Neural progenitor cell (in vitro differentiated cells): ENCODE measurements at regions not wholly inside any gene's neighbourhood (a gene's known extent, or its start where the extent isn't known, plus 50 kb on each side); places are given as distances from the start of the nearest gene placed in this dataset.

ENCODE experiments used
- DNase-seq: peaks from one replicate; pipeline ENCODE4 v3.0.0-alpha.2; 2016; ENCODE audit warnings: low spot score
- H2AFZ ChIP-seq: fragments of 200-600 bp; sonication (generic); replicated peaks from 2 replicates; pipeline ENCODE4 v1.6.1; 2016; ENCODE audit warnings: antibody characterized with exemption
- H3F3A ChIP-seq: fragments of 200-600 bp; sonication (generic); 2 replicates; pipeline ENCODE4 v1.6.1; 2016; ENCODE audit warnings: antibody characterized with exemption, low read depth
- H3K27ac ChIP-seq: fragments of 200-600 bp; sonication (generic); 2 replicates; pipeline ENCODE4 v1.5.1; 2016; ENCODE audit warnings: mild to moderate bottlenecking
- H3K27me3 ChIP-seq: fragments of 200-600 bp; sonication (generic); 2 replicates; pipeline ENCODE4 v1.6.1; 2016; ENCODE audit warnings: mild to moderate bottlenecking, moderate library complexity
- H3K36me3 ChIP-seq: fragments of 200-600 bp; sonication (generic); 2 replicates; pipeline ENCODE4 v1.5.1; 2016
- H3K4me1 ChIP-seq: fragments of 200-600 bp; sonication (generic); 2 replicates; pipeline ENCODE4 v1.6.1; 2016; ENCODE audit warnings: mixed run types
- H3K4me2 ChIP-seq: fragments of 200-600 bp; sonication (generic); 2 replicates; pipeline ENCODE4 v1.6.1; 2016
- H3K4me3 ChIP-seq: fragments of 200-600 bp; sonication (generic); 2 replicates; pipeline ENCODE4 v1.5.1; 2016
- H3K79me2 ChIP-seq: fragments of 200-600 bp; sonication (generic); 2 replicates; pipeline ENCODE4 v1.6.1; 2016; ENCODE audit warnings: low read depth
- H3K9ac ChIP-seq: fragments of 200-600 bp; sonication (generic); 2 replicates; pipeline ENCODE4 v1.6.1; 2016
- H3K9me3 ChIP-seq: fragments of 200-600 bp; sonication (generic); 2 replicates; pipeline ENCODE4 v1.5.1; 2016; ENCODE audit warnings: low read depth
- H4K20me1 ChIP-seq: fragments of 200-600 bp; sonication (generic); 2 replicates; pipeline ENCODE4 v1.6.1; 2016; ENCODE audit warnings: low read depth
- H3K27ac Mint-ChIP-seq: 3 replicates; pipeline ENCODE4 v1.8.0; 2021; ENCODE audit warnings: mixed read lengths
- H3K27me3 Mint-ChIP-seq: 2 replicates; pipeline ENCODE4 v1.8.0; 2022; ENCODE audit warnings: low read depth, mild to moderate bottlenecking, inconsistent platforms, moderate library complexity, mixed read lengths; ENCODE audit not compliant: insufficient read depth
- H3K36me3 Mint-ChIP-seq: 3 replicates; pipeline ENCODE4 v1.8.0; 2021; ENCODE audit warnings: mixed read lengths
- H3K4me1 Mint-ChIP-seq: 3 replicates; pipeline ENCODE4 v1.8.0; 2021; ENCODE audit warnings: mixed read lengths
- H3K4me3 Mint-ChIP-seq: 3 replicates; pipeline ENCODE4 v1.8.0; 2021; ENCODE audit warnings: mild to moderate bottlenecking, moderate library complexity, mixed read lengths
- H3K9me3 Mint-ChIP-seq: 3 replicates; pipeline ENCODE4 v1.8.0; 2020; ENCODE audit warnings: mixed read lengths
- EZH2 ChIP-seq: fragments of 200-600 bp; sonication (generic); IDR thresholded peaks from 2 replicates; pipeline ENCODE4 v1.6.1; 2017; ENCODE audit warnings: antibody characterized with exemption, mild to moderate bottlenecking, moderate library complexity
- EZH2phosphoT487 ChIP-seq: fragments of 200-600 bp; sonication (generic); IDR thresholded peaks from 2 replicates; pipeline ENCODE4 v1.6.1; 2017; ENCODE audit warnings: antibody characterized with exemption
- TF ChIP-seq, protein P1 (sequence below): fragments of 200-600 bp; sonication (generic); IDR thresholded peaks from 2 replicates; pipeline ENCODE4 v1.5.1; 2017; ENCODE audit warnings: antibody characterized with exemption, mild to moderate bottlenecking

DNA sequence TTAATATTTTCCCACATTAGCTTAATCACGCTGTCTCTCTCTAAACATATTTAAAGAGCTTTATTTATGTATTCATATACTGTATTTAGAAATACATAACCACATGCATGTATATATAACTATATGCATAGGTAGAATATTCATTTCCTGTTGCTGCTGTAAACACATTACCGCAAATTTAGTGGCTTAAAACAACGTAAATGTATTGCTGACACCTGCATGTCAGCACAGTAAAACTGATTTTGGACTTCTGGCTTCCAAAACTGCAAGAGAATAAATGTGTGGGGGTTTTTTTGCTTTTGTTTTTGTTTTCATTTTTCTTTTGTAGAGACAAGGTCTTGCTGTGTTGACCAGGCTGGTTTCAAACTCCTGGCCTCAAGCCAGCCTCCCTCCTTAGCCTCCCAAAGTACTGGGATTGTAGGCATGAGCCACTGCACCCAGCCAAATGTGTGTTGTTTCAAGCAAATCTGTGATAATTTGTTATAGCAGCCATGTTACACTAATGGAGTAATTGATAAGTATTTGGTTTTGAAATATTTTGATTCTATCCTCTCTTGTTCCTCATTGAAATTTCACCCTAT lies 61.9 kb upstream of the CMKLR1 start:
- peaks cover 5% of the 10 kb centered on the region for H3K27me3 Mint-ChIP-seq
- no peaks in the 10 kb centered on the region for H3K4me1 Mint-ChIP-seq
- Histone ChIP-seq H3K4me1 (peaks cover 13% of the 10 kb centered on the region), H3K27ac (no peak overlapping the region), H3K27me3 (no peaks in the 10 kb centered on the region), H2AFZ (no peak overlapping the region), H3K4me2 (no peak overlapping the region), H3K4me3 (no peak overlapping the region), H3K36me3 (no peaks in the 10 kb centered on the region), H3F3A (no peaks in the 10 kb centered on the region), H3K9me3 (no peaks in the 10 kb centered on the region), H4K20me1 (no peaks in the 10 kb centered on the region), H3K79me2 (no peaks in the 10 kb centered on the region), H3K9ac (no peak overlapping the region)
- H3K4me3 Mint-ChIP-seq: no peak overlapping the region
- no peak for TF ChIP-seq EZH2
- no peaks in the 10 kb centered on the region for H3K36me3 Mint-ChIP-seq
- peaks cover 5% of the 10 kb centered on the region for H3K9me3 Mint-ChIP-seq
- H3K27ac Mint-ChIP-seq: no peak overlapping the region
- no peak for DNase-seq

DNA sequence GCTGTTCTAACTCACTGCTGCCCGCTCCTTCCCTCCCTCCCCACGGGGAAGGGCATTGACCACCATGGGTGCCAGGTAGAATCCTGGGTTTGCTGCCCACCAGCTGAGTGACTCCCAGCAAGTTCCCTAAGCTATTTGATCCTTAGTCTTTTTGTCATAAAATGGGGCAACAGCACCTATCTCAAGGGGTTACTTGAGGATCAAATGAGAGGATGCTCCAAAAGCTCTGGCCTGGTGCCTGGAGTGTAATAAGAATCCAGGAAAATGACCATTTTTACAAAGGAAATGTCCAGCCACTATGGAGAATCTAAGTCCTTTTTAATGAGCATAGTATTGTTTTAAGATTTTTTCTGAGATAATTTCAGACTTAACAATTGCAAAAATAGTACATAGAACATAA lies 61.4 kb upstream of the CMKLR1 start:
- no peak overlapping the region for H3K4me2 ChIP-seq
- H4K20me1 ChIP-seq: no peaks in the 10 kb centered on the region
- H3K4me1 Mint-ChIP-seq: no peaks in the 10 kb centered on the region
- H3K36me3 Mint-ChIP-seq: no peaks in the 10 kb centered on the region
- H3K79me2 ChIP-seq: no peaks in the 10 kb centered on the region
- no peaks in the 10 kb centered on the region for H3F3A ChIP-seq
- H3K27ac ChIP-seq: no peak overlapping the region
- no peak overlapping the region for H3K4me3 ChIP-seq
- no peaks in the 10 kb centered on the region for H3K27me3 ChIP-seq
- H3K4me1 ChIP-seq: peaks cover 13% of the 10 kb centered on the region
- H3K27me3 Mint-ChIP-seq: peaks cover 5% of the 10 kb centered on the region
- no peak overlapping the region for H3K27ac Mint-ChIP-seq
- H3K36me3 ChIP-seq: no peaks in the 10 kb centered on the region
- no peak overlapping the region for H3K4me3 Mint-ChIP-seq
- DNase-seq: no peak
- H3K9ac ChIP-seq: no peak overlapping the region
- H2AFZ ChIP-seq: no peak overlapping the region
- H3K9me3 Mint-ChIP-seq: no peaks in the 10 kb centered on the region
- no peaks in the 10 kb centered on the region for H3K9me3 ChIP-seq
- TF ChIP-seq EZH2phosphoT487 (no peak), EZH2 (no peak)
- TF ChIP-seq, protein P1, sequence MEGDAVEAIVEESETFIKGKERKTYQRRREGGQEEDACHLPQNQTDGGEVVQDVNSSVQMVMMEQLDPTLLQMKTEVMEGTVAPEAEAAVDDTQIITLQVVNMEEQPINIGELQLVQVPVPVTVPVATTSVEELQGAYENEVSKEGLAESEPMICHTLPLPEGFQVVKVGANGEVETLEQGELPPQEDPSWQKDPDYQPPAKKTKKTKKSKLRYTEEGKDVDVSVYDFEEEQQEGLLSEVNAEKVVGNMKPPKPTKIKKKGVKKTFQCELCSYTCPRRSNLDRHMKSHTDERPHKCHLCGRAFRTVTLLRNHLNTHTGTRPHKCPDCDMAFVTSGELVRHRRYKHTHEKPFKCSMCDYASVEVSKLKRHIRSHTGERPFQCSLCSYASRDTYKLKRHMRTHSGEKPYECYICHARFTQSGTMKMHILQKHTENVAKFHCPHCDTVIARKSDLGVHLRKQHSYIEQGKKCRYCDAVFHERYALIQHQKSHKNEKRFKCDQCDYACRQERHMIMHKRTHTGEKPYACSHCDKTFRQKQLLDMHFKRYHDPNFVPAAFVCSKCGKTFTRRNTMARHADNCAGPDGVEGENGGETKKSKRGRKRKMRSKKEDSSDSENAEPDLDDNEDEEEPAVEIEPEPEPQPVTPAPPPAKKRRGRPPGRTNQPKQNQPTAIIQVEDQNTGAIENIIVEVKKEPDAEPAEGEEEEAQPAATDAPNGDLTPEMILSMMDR: no peak

DNA sequence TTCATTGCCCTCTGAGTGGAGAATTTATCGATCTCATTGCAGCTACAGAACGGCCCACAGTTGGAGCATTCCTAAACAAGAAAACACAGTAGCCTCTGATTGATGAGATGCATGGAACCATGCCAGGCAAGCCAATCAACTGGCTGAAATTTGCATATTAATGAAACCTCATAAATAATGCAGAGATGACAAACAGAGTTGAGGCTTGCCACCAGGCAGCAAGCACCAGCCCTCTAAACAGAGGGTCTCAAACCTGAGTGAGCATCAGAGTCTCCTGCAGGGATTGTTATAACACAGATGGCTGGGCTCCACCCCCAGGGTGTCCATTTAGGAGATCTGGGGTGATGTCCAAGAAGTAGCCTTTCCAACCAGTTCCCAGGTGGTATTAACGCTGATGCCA lies 60.9 kb upstream of the CMKLR1 start:
- no peak overlapping the region for H3K4me3 ChIP-seq
- H3K4me2 ChIP-seq: no peak overlapping the region
- no peak overlapping the region for H2AFZ ChIP-seq
- no peaks in the 10 kb centered on the region for H3K36me3 Mint-ChIP-seq
- no peak overlapping the region for H3K27ac Mint-ChIP-seq
- H3K27ac ChIP-seq: no peak overlapping the region
- H3K4me3 Mint-ChIP-seq: no peak overlapping the region
- no peaks in the 10 kb centered on the region for H3K4me1 Mint-ChIP-seq
- H3K27me3 ChIP-seq: no peaks in the 10 kb centered on the region
- no peaks in the 10 kb centered on the region for H3K79me2 ChIP-seq
- H3K9me3 Mint-ChIP-seq: no peaks in the 10 kb centered on the region
- H3K27me3 Mint-ChIP-seq: peaks cover 5% of the 10 kb centered on the region
- H3K9ac ChIP-seq: no peak overlapping the region
- no peaks in the 10 kb centered on the region for H3K36me3 ChIP-seq
- H4K20me1 ChIP-seq: no peaks in the 10 kb centered on the region
- H3K4me1 ChIP-seq: peaks cover 13% of the 10 kb centered on the region
- TF ChIP-seq EZH2phosphoT487 (no peak), EZH2 (no peak)
- TF ChIP-seq, protein P1: no peak
- DNase-seq: no peak
- no peaks in the 10 kb centered on the region for H3F3A ChIP-seq
- no peaks in the 10 kb centered on the region for H3K9me3 ChIP-seq

DNA sequence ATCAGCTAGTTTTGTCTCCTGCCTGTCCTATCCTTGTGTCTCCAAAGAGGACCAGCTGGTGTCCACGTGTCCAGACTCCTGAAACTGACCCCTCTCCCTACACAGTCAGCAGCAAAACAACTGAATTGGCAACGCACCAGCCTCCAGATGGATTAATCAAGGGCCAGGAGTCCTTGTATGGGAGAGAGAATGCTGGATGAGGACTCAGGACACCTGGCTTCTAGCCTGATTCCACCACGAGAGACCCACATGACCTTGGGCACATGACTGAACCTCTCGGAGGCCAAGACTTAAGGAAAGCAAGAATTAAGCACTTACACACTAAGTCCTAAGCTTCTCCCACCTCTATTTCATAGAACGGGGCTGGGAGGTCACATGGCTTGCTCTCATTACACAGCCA lies 60.4 kb upstream of the CMKLR1 start:
- Histone ChIP-seq H4K20me1 (no peaks in the 10 kb centered on the region), H3K27me3 (no peaks in the 10 kb centered on the region), H3K4me1 (peaks cover 13% of the 10 kb centered on the region), H3K79me2 (no peaks in the 10 kb centered on the region), H3K4me3 (no peak overlapping the region), H3K27ac (no peak overlapping the region), H3K9me3 (no peaks in the 10 kb centered on the region), H3K36me3 (no peaks in the 10 kb centered on the region), H3K4me2 (no peak overlapping the region), H3K9ac (no peak overlapping the region), H2AFZ (no peak overlapping the region), H3F3A (no peaks in the 10 kb centered on the region)
- peaks cover 5% of the 10 kb centered on the region for H3K27me3 Mint-ChIP-seq
- no peaks in the 10 kb centered on the region for H3K4me1 Mint-ChIP-seq
- no peak for DNase-seq
- no peak overlapping the region for H3K27ac Mint-ChIP-seq
- TF ChIP-seq EZH2phosphoT487: no peak
- no peak for TF ChIP-seq EZH2
- H3K9me3 Mint-ChIP-seq: no peaks in the 10 kb centered on the region
- H3K4me3 Mint-ChIP-seq: no peak overlapping the region
- H3K36me3 Mint-ChIP-seq: no peaks in the 10 kb centered on the region
